Spleen (tissue), 7 donors: ENCODE measurements at regions not wholly inside any gene's neighbourhood (a gene's known extent, or its start where the extent isn't known, plus 50 kb on each side); places are given as distances from the start of the nearest gene placed in this dataset.

ENCODE experiments used
- POLR2A ChIP-seq, 3 donors: fragments of 450-650 bp; IDR thresholded peaks; one replicate each; pipeline ENCODE4 v1.5.1; 2017; ENCODE audit warnings: antibody characterized with exemption in 3 of 3, mild to moderate bottlenecking in 1 of 3
- POLR2AphosphoS5 ChIP-seq, 3 donors: sonication (generic); formaldehyde crosslinking; IDR thresholded peaks; one replicate each; pipeline ENCODE4 v1.5.1; 2017; ENCODE audit warnings: antibody characterized with exemption in 3 of 3
- TF ChIP-seq, protein P1 (sequence below), 11 experiments: fragments of 200-600 bp in 7 of 11; fragments of 450-650 bp in 4 of 11; sonication (generic) in 4 of 11; IDR thresholded peaks in 8 of 11; conservative IDR thresholded peaks in 3 of 11; 1 replicate in 7 of 11; 2 replicates in 4 of 11; pipeline versions ENCODE4 v1.4.0 to v1.8.0; 2016 to 2021; ENCODE audit warnings: antibody characterized with exemption in 11 of 11, inconsistent platforms in 4 of 11, mild to moderate bottlenecking in 1 of 11
- donor health status: DM: no; HTN: no; CAD: no; lungs with moderate emphysema.
- donor health status: DM: no; HTN: no; CAD: no.
- donor health status: DM: no; HTN: no; CAD: no.

DNA sequence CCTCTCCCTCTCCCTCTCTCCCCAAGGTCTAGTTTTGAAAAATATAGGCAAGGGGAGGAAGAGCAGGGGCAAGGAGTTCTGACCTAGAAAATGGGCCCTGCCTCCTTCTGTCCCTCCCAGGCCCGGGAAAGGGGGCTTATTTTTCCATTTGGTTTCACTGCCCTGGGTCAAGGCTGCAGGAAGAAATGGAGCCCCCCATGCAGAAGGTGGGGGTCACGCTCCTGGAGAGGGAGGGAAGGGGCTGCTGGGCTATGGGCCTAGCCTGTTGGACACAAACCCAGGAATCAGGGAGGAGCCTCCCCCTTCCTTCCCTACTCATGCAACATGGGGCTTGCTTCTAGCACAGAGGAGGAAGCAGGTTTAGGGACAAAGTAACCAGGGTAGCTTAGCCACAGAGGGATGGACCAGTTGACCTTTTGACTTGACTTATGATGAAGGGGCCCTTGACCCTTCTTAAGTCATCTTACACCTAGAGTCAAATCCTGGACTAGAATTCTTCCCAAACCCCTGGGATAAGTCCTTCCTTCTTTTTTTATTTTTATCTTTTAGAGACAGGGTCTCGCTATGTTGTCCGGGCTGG lies 70.4 kb upstream of the SSBP3 start:
- TF ChIP-seq, protein P1, sequence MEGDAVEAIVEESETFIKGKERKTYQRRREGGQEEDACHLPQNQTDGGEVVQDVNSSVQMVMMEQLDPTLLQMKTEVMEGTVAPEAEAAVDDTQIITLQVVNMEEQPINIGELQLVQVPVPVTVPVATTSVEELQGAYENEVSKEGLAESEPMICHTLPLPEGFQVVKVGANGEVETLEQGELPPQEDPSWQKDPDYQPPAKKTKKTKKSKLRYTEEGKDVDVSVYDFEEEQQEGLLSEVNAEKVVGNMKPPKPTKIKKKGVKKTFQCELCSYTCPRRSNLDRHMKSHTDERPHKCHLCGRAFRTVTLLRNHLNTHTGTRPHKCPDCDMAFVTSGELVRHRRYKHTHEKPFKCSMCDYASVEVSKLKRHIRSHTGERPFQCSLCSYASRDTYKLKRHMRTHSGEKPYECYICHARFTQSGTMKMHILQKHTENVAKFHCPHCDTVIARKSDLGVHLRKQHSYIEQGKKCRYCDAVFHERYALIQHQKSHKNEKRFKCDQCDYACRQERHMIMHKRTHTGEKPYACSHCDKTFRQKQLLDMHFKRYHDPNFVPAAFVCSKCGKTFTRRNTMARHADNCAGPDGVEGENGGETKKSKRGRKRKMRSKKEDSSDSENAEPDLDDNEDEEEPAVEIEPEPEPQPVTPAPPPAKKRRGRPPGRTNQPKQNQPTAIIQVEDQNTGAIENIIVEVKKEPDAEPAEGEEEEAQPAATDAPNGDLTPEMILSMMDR (IDR thresholded peaks at IDR 0.05 in 8 of 11, conservative IDR thresholded peaks at IDR 0.05 in 3 of 11), result no peak
- TF ChIP-seq POLR2A (IDR thresholded peaks at IDR 0.05) (no peak), POLR2AphosphoS5 (IDR thresholded peaks at IDR 0.05) (no peak)
